Retinal pigment epithelial cell (primary cell): ENCODE measurements at regions not wholly inside any gene's neighbourhood (a gene's known extent, or its start where the extent isn't known, plus 50 kb on each side); places are given as distances from the start of the nearest gene placed in this dataset.
"Not testable (repeated sequence)": the region's sequence is repeated elsewhere in the genome, so short reads cannot be mapped to it uniquely, and the experiment has no call there.

Source experiments
- DNase-seq: peaks from one replicate; pipeline ENCODE4 v3.0.0-alpha.2; 2010; ENCODE audit warnings: low read depth
- H3K4me3 ChIP-seq: 2 replicates; pipeline ENCODE4 v1.5.1; 2011; ENCODE audit warnings: mild to moderate bottlenecking, low read length, control low read depth, moderate library complexity
- CTCF ChIP-seq: conservative IDR thresholded peaks from 2 replicates; pipeline ENCODE4 v1.5.1; 2011; ENCODE audit warnings: low read depth, low read length, control low read depth, inconsistent platforms

DNA sequence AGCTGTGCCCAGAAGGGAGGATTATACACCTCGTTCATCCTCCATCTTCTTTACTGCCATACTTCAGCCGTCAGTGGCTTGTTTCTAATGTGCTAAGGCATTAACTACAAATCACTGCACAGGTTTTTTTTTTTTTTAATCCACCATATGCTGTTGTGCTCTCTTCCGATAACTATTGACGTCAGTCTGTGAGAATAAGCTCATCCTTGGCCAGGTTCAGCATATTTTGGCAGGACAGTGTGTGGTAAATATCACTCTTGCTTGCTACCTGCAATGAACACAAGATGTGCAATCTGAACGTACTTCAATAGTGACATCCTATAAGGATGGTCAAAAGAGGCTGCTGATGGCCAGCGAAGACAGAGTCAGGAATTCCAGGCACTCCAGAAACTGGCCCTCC lies 2030.7 kb upstream of the PCDH20 start:
- no peak for DNase-seq
- no peak overlapping the region for H3K4me3 ChIP-seq
- no peak for TF ChIP-seq CTCF

GRCh38 chr13:63444225-63444624 lies 2028.6 kb upstream of the PCDH20 start:
- not testable (repeated sequence) for H3K4me3 ChIP-seq, DNase-seq

DNA sequence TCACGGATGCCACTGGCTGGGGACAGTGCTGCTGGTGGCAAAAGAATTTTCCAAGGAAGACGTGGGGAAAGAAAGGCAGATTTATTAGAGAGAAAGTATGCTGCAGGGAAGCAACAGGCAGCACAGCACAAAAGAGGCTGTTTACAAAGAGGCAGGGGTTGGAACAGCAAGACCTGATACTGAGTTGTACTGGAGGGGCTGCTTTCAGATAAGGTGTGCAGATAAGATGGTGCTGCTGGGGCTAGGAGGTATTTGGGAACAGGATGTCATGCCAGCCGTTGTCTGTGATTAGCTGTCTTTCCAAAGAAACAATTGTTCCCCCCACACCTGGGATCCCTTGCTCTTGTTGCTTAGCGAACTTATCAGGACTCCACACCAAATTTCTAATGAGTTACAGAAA lies 2023.3 kb upstream of the PCDH20 start:
- no peak for TF ChIP-seq CTCF
- DNase-seq, result no peak
- H3K4me3 ChIP-seq, result no peak overlapping the region

- no peak for DNase-seq
- H3K4me3 ChIP-seq, result no peak overlapping the region
- no peak for TF ChIP-seq CTCF
Observed at GRCh38 chr13:63436325-63436668, 2020.6 kb upstream of the PCDH20 start.

DNA sequence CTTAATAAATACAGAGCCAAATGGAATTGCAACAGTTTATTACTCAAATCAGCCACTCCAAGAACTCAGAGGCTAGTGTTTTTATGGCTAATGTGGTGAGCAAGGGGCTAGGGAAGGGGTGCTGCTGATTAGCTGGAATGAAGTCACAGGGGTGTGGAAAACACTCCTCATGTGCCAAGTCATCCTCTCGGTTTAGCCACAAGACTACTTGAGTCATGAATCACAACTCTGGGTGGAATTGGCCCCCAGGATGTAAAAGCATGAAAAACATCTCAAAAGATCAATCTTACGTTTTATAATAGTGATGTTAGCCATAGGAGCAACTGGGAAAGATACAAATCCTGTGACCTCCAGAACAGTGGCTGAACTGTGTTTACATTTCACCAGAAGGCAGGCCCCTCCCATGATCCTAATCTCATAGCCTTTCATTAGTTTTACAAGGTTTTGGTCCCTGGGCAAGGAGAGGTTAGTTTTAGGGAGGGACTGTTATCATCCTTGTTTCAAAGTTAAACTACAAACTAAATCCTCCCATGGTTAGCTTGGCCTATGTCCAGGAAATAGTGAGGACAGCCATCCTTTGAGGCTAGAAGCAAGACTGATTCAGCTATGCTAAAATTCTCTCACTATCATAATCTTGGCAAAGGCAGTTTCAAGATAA lies 2020.1 kb upstream of the PCDH20 start:
- DNase-seq, result peak; percentile 83
- no peak overlapping the region for H3K4me3 ChIP-seq
- no peak for TF ChIP-seq CTCF

DNA sequence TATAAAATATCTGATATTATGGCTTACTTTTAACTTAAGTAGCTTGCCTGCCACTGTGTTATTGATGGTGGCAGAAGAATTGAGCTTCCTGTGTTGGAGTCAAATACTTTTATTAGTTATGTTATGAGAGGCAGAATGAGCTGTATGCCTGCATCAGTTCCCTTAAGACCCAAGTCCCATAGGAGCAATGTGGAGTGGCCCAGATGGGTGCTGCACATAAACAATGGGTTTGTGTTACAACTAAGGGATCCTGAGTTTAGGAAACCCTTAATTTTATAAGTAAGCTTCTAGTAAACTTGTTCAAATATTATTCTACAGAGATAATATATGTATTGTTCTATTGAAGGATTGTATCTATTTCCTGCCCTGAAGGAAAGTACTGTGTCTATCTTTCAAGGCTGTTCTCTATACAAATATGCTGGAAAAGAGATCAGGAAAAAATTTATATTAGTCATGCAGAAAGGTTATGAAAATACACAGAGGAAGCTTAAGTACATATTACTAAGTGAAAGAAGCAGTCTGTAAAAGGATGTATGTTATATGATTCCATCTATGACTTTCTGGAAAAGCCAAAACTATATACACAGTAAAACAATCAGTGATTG lies 2018.0 kb upstream of the PCDH20 start:
- DNase-seq, result no peak
- no peak for TF ChIP-seq CTCF
- no peak overlapping the region for H3K4me3 ChIP-seq

- TF ChIP-seq CTCF, result no peak
- DNase-seq, result no peak
- H3K4me3 ChIP-seq, result no peak overlapping the region
Observed at GRCh38 chr13:63427170-63427569, 2011.5 kb upstream of the PCDH20 start.
